GM21526 (cell line): ENCODE measurements at regions not wholly inside any gene's neighbourhood (a gene's known extent, or its start where the extent isn't known, plus 50 kb on each side); places are given as distances from the start of the nearest gene placed in this dataset.

Experiments
- ATAC-seq: cut with Tn5 transposase; IDR thresholded peaks from one replicate; pipeline ENCODE4 v1.9.1; 2021; ENCODE audit warnings: moderate library complexity; ENCODE audit not compliant: unreplicated experiment, low FRiP score

GRCh38 chr9:118959366-118959765 is 409.9 kb downstream of the BRINP1 start:
- no peak for ATAC-seq

GRCh38 chr9:118961857-118962256 is 407.4 kb downstream of the BRINP1 start:
- no peak for ATAC-seq

GRCh38 chr9:118962426-118962825 is 406.8 kb downstream of the BRINP1 start:
- ATAC-seq, result no peak

- ATAC-seq, result no peak
These were observed 405.6 kb downstream of the BRINP1 start for GRCh38 chr9:118963674-118964073.

- no peak for ATAC-seq
These were observed 401.3 kb downstream of the BRINP1 start for GRCh38 chr9:118967901-118968300.

- no peak for ATAC-seq
These were observed 393.5 kb downstream of the BRINP1 start for GRCh38 chr9:118975736-118976135.

- no peak for ATAC-seq
These were observed 393.1 kb downstream of the BRINP1 start for GRCh38 chr9:118976160-118976559.

- ATAC-seq, result no peak
These were observed 384.6 kb downstream of the BRINP1 start for GRCh38 chr9:118984607-118985006.

- ATAC-seq, result no peak
These were observed 383.4 kb downstream of the BRINP1 start for GRCh38 chr9:118985851-118986250.

GRCh38 chr9:118987167-118987566 is 382.1 kb downstream of the BRINP1 start:
- no peak for ATAC-seq

GRCh38 chr9:118990949-118991348 is 378.3 kb downstream of the BRINP1 start:
- no peak for ATAC-seq

GRCh38 chr9:118991366-118992285 is 377.6 kb downstream of the BRINP1 start:
- no peak for ATAC-seq

GRCh38 chr9:118992813-118993794 is 376.1 kb downstream of the BRINP1 start:
- no peak for ATAC-seq

GRCh38 chr9:118993965-118994364 is 375.3 kb downstream of the BRINP1 start:
- no peak for ATAC-seq

- no peak for ATAC-seq
These were observed 366.7 kb downstream of the BRINP1 start for GRCh38 chr9:119002491-119002890.

- ATAC-seq, result no peak
These were observed 366.0 kb downstream of the BRINP1 start for GRCh38 chr9:119003201-119003611.

GRCh38 chr9:119003882-119004617 is 365.2 kb downstream of the BRINP1 start:
- no peak for ATAC-seq

GRCh38 chr9:119004618-119004990 is 364.6 kb downstream of the BRINP1 start:
- ATAC-seq, result no peak

GRCh38 chr9:119005162-119005561 is 364.1 kb downstream of the BRINP1 start:
- no peak for ATAC-seq

GRCh38 chr9:119009249-119009648 is 360.0 kb downstream of the BRINP1 start:
- no peak for ATAC-seq
